ENCODE measurements at regions not wholly inside any gene's neighbourhood (a gene's known extent, or its start where the extent isn't known, plus 50 kb on each side); places are given as distances from the start of the nearest gene placed in this dataset.

DNA sequence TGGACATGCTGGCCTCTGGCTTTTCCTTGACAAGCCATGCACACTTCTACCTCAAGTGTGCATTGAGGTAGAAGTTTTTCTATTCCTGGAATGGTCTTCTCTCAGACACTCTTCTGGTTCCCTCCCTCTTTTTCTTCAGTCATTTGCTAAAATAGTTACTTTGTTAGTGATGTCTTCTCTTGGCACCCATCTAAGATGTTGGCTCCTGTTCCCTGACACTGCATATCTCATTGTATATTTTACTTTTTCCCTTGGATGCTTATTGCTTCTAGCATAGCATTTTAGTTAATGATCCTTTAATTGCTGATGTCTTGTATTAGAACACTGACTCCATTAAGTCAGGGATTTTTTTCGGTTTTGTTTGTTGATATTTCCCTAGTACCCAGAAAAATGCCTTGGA, 758.7 kb upstream of the NRSN1 start:
- Histone ChIP-seq H3K79me2 (replicated peaks; ENCODE audit: insufficient read depth, low read length) (no peaks in the 10 kb centered on the region), H3K4me2 (ENCODE audit: low read length) (no peak overlapping the region), H3K9me2 (ENCODE audit: insufficient read depth, low read length) (no peaks in the 10 kb centered on the region), H3K9me3 (ENCODE audit: low read length) (no peaks in the 10 kb centered on the region), H3K27ac (ENCODE audit: low read length) (no peak overlapping the region), H3K27me3 (ENCODE audit: insufficient read depth, low read depth, low read length) (no peaks in the 10 kb centered on the region), H3K4me3 (ENCODE audit: low read length) (no peak overlapping the region), H3K36me3 (ENCODE audit: insufficient read depth, low read length) (no peaks in the 10 kb centered on the region), H4K20me1 (ENCODE audit: insufficient read depth) (no peaks in the 10 kb centered on the region), H2AFZ (ENCODE audit: low read depth, low read length) (no peak overlapping the region), H3F3A (ENCODE audit: insufficient read depth, low read length, poor library complexity, severe bottlenecking) (no peaks in the 10 kb centered on the region), H3K9ac (ENCODE audit: low read length) (no peak overlapping the region)
- TF ChIP-seq, protein P1, sequence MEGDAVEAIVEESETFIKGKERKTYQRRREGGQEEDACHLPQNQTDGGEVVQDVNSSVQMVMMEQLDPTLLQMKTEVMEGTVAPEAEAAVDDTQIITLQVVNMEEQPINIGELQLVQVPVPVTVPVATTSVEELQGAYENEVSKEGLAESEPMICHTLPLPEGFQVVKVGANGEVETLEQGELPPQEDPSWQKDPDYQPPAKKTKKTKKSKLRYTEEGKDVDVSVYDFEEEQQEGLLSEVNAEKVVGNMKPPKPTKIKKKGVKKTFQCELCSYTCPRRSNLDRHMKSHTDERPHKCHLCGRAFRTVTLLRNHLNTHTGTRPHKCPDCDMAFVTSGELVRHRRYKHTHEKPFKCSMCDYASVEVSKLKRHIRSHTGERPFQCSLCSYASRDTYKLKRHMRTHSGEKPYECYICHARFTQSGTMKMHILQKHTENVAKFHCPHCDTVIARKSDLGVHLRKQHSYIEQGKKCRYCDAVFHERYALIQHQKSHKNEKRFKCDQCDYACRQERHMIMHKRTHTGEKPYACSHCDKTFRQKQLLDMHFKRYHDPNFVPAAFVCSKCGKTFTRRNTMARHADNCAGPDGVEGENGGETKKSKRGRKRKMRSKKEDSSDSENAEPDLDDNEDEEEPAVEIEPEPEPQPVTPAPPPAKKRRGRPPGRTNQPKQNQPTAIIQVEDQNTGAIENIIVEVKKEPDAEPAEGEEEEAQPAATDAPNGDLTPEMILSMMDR (IDR thresholded peaks at IDR 0.05; ENCODE audit: poor library complexity, severe bottlenecking): no peak
- no peak for TF ChIP-seq MXI1 (conservative IDR thresholded peaks at IDR 0.05; ENCODE audit: poor library complexity, severe bottlenecking)
- TF ChIP-seq, protein P2, sequence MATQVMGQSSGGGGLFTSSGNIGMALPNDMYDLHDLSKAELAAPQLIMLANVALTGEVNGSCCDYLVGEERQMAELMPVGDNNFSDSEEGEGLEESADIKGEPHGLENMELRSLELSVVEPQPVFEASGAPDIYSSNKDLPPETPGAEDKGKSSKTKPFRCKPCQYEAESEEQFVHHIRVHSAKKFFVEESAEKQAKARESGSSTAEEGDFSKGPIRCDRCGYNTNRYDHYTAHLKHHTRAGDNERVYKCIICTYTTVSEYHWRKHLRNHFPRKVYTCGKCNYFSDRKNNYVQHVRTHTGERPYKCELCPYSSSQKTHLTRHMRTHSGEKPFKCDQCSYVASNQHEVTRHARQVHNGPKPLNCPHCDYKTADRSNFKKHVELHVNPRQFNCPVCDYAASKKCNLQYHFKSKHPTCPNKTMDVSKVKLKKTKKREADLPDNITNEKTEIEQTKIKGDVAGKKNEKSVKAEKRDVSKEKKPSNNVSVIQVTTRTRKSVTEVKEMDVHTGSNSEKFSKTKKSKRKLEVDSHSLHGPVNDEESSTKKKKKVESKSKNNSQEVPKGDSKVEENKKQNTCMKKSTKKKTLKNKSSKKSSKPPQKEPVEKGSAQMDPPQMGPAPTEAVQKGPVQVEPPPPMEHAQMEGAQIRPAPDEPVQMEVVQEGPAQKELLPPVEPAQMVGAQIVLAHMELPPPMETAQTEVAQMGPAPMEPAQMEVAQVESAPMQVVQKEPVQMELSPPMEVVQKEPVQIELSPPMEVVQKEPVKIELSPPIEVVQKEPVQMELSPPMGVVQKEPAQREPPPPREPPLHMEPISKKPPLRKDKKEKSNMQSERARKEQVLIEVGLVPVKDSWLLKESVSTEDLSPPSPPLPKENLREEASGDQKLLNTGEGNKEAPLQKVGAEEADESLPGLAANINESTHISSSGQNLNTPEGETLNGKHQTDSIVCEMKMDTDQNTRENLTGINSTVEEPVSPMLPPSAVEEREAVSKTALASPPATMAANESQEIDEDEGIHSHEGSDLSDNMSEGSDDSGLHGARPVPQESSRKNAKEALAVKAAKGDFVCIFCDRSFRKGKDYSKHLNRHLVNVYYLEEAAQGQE (IDR thresholded peaks at IDR 0.05; ENCODE audit: borderline replicate concordance): no peak

DNA sequence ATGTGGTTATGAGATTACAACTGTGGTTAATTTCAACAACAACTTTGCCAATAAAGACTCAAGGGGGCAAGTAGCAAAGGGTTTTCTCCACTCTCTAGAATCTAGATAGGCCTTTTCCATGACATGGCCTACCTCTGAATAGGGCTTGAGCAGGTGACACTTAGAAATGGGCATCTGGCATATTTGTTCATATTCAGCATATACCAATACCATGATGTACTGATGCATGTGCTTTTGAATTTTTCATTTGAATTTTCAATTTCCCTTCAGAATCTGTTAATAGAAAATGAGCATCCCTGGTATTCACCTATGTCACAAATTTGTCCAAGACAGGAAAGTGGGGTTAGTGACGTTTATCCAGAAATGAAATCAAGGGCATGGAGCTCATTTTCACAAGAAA, 757.5 kb upstream of the NRSN1 start:
- H3K36me3 ChIP-seq (ENCODE audit: insufficient read depth, low read length): no peaks in the 10 kb centered on the region
- H4K20me1 ChIP-seq (ENCODE audit: insufficient read depth): no peaks in the 10 kb centered on the region
- no peaks in the 10 kb centered on the region for H3K9me2 ChIP-seq (ENCODE audit: insufficient read depth, low read length)
- no peak overlapping the region for H2AFZ ChIP-seq (ENCODE audit: low read depth, low read length)
- no peak overlapping the region for H3K27ac ChIP-seq (ENCODE audit: low read length)
- no peak overlapping the region for H3K9ac ChIP-seq (ENCODE audit: low read length)
- H3K9me3 ChIP-seq (ENCODE audit: low read length): no peaks in the 10 kb centered on the region
- no peak overlapping the region for H3K4me3 ChIP-seq (ENCODE audit: low read length)
- no peaks in the 10 kb centered on the region for H3F3A ChIP-seq (ENCODE audit: insufficient read depth, low read length, poor library complexity, severe bottlenecking)
- no peak overlapping the region for H3K4me2 ChIP-seq (ENCODE audit: low read length)
- no peak for TF ChIP-seq TAF1 (IDR thresholded peaks at IDR 0.05; ENCODE audit: low read depth)
- no peak for TF ChIP-seq MXI1 (conservative IDR thresholded peaks at IDR 0.05; ENCODE audit: poor library complexity, severe bottlenecking)
- TF ChIP-seq RAD21 (conservative IDR thresholded peaks at IDR 0.05): no peak
- no peaks in the 10 kb centered on the region for H3K79me2 ChIP-seq (replicated peaks; ENCODE audit: insufficient read depth, low read length)
- H3K27me3 ChIP-seq (ENCODE audit: insufficient read depth, low read depth, low read length): no peaks in the 10 kb centered on the region

DNA sequence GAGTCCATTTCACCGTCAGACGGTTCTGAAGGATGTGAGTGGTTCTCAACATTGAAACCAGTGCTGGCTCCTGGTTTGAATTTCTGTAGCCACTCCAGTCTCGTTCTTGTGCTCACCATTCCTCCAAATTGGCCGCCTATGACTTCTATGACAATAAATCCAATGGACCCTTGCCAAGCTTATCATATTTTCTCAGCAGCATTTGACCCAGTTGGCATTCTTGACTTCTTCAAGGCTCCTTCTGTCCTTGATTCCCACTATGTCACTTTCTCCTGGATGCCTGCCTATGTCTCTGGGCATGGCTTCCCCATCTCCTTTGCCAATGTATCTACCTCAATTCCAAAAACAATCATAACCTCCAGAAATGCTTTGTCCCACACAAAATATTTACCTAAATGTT, 756.0 kb upstream of the NRSN1 start:
- Histone ChIP-seq H3K79me2 (replicated peaks; ENCODE audit: insufficient read depth, low read length) (no peaks in the 10 kb centered on the region), H3K4me2 (ENCODE audit: low read length) (no peak overlapping the region), H3K4me3 (ENCODE audit: low read length) (no peak overlapping the region), H3K27ac (ENCODE audit: low read length) (no peak overlapping the region), H3K27me3 (ENCODE audit: insufficient read depth, low read depth, low read length) (no peaks in the 10 kb centered on the region), H3K9me2 (ENCODE audit: insufficient read depth, low read length) (no peaks in the 10 kb centered on the region), H4K20me1 (ENCODE audit: insufficient read depth) (no peaks in the 10 kb centered on the region), H2AFZ (ENCODE audit: low read depth, low read length) (no peak overlapping the region), H3K9ac (ENCODE audit: low read length) (no peak overlapping the region), H3K36me3 (ENCODE audit: insufficient read depth, low read length) (no peaks in the 10 kb centered on the region), H3K9me3 (ENCODE audit: low read length) (no peaks in the 10 kb centered on the region), H3F3A (ENCODE audit: insufficient read depth, low read length, poor library complexity, severe bottlenecking) (no peaks in the 10 kb centered on the region)
- TF ChIP-seq TAF1 (IDR thresholded peaks at IDR 0.05; ENCODE audit: low read depth) (no peak), MXI1 (conservative IDR thresholded peaks at IDR 0.05; ENCODE audit: poor library complexity, severe bottlenecking) (no peak), POLR2AphosphoS5 (IDR thresholded peaks at IDR 0.05) (no peak), EP300 (conservative IDR thresholded peaks at IDR 0.05; ENCODE audit: poor library complexity, severe bottlenecking) (no peak), EZH2 (IDR thresholded peaks at IDR 0.05; ENCODE audit: borderline replicate concordance, insufficient read depth, low read length, poor library complexity, severe bottlenecking) (no peak), RAD21 (conservative IDR thresholded peaks at IDR 0.05) (no peak), SMC3 (conservative IDR thresholded peaks at IDR 0.05; ENCODE audit: poor library complexity) (no peak)
- TF ChIP-seq, protein P2 (IDR thresholded peaks at IDR 0.05; ENCODE audit: borderline replicate concordance): no peak
- TF ChIP-seq, protein P1 (IDR thresholded peaks at IDR 0.05; ENCODE audit: poor library complexity, severe bottlenecking): no peak

Data from neural cell (in vitro differentiated cells).